PFSK-1 (cell line): ENCODE measurements at regions not wholly inside any gene's neighbourhood (a gene's known extent, or its start where the extent isn't known, plus 50 kb on each side); places are given as distances from the start of the nearest gene placed in this dataset.

Experiments
- FOXP2 ChIP-seq: optimal IDR thresholded peaks from 2 replicates; pipeline ENCODE3; 2011; ENCODE audit warnings: borderline replicate concordance, control low read depth, inconsistent platforms; ENCODE audit not compliant: insufficient read depth; ENCODE audit errors: extremely low read length, extremely low read depth
- POLR2AphosphoS5 ChIP-seq: IDR thresholded peaks from 2 replicates; pipeline ENCODE4 v1.6.1; 2012; ENCODE audit warnings: low read depth, mild to moderate bottlenecking, control low read depth, low read length, moderate library complexity
- REST ChIP-seq, 2 experiments: IDR thresholded peaks; 2 replicates each; pipeline versions ENCODE4 v1.6.1 to v1.8.0; 2011 to 2012; ENCODE audit warnings: low read depth in 2 of 2, low read length in 2 of 2, control low read depth in 1 of 2, inconsistent platforms in 1 of 2, mild to moderate bottlenecking in 1 of 2, moderate library complexity in 1 of 2; ENCODE audit not compliant: insufficient read depth in 1 of 2
- SIN3A ChIP-seq: IDR thresholded peaks from 2 replicates; pipeline ENCODE4 v1.6.1; 2012; ENCODE audit warnings: mild to moderate bottlenecking, low read length, moderate library complexity, borderline replicate concordance; ENCODE audit not compliant: insufficient read depth
- TAF1 ChIP-seq: IDR thresholded peaks from 2 replicates; pipeline ENCODE4 v1.6.1; 2012; ENCODE audit warnings: low read length, control low read depth, borderline replicate concordance; ENCODE audit not compliant: insufficient read depth

DNA sequence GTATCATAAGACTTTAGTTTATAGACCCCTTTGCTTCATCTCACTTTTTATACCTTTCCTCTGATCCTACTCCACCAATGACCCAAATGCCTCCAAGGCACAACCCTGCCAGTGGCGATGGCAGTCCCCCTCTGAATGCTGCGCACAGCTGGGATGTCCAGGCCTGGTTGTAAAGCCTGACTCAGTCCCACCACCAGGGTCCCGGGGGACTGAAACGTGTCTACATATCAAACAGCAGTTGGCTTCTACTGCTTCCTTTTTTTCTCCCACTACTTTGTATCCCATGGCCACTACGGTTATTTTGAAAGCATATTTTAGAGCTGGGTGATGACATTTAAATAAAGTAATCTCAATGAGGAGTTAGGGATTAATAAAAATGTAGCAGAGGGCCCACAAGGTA is 329.8 kb upstream of the PSMD7 start:
- TF ChIP-seq REST (IDR thresholded peaks at IDR 0.05; ENCODE audit: insufficient read depth in 1 of 2, low read depth in 2 of 2, low read length in 2 of 2) (no peak), SIN3A (no peak), TAF1 (no peak), FOXP2 (no peak), POLR2AphosphoS5 (no peak)

DNA sequence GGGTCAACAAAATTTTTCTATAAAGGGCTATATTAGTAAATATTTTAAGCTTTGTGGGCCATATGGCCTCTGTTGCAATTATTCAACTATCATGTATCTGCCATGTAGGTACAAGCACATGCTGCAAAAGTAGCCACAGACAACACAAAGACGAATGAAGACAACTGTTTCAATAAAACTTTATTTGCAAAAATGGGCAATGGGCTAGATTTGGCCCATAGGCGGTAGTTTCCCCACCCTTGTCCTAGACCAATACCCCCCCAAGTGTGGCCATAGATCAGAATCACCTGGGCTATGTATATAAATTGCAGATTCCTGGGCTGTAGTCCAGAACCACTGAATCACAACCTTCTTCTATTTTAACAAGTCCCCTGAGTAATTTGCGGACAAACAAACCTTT is 331.0 kb upstream of the PSMD7 start:
- TF ChIP-seq SIN3A (no peak), POLR2AphosphoS5 (no peak), FOXP2 (no peak), REST (IDR thresholded peaks at IDR 0.05; ENCODE audit: insufficient read depth in 1 of 2, low read depth in 2 of 2, low read length in 2 of 2) (no peak), TAF1 (no peak)

DNA sequence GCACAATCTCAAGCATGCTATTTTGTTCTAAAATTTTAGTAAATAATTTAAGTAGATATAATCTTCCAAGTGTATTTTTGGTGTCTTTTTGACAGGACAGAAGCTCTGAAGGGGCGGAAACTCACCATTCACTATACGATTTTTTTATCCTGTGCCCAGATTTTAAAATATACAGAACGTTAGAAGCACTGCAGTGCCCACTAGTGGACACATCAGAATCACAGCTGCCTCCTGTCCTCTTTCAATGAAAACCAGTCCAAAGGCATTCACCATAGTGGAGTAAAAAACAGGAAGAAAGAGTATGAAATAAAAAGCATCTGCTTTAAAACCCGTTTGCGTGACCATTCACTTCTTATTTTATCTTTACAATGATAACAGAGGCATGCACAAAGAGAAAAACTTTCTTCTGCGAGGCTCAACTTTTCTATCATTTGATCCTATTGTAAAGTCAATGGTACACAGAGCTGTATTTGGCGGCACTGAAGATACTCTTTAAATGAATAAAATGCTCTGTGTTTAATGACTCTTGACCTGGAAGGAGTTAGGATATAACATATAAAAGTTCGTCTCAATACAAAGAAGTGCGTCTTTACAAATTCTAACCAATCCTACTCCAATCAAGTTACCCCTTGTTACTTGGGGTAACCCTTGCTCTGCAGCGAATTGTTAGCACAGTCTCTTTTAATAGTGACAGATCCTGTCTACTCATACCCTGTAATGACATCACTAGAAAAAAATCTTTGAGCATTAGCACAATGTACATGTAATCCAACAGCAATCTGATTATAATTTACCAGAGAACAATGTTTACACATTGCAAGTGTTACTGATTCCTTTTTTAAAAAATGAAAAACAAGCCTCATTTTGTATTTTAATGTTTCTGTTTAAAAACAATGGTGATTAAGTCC is 339.8 kb upstream of the PSMD7 start:
- TF ChIP-seq TAF1: no peak
- TF ChIP-seq POLR2AphosphoS5: no peak
- no peak for TF ChIP-seq FOXP2
- TF ChIP-seq SIN3A: no peak
- TF ChIP-seq REST (IDR thresholded peaks at IDR 0.05; ENCODE audit: insufficient read depth in 1 of 2, low read depth in 2 of 2, low read length in 2 of 2): no peak

GRCh38 chr16:73955702-73956101 is 340.9 kb upstream of the PSMD7 start:
- TF ChIP-seq TAF1: no peak

GRCh38 chr16:73955255-73955654 is 341.4 kb upstream of the PSMD7 start:
- no peak for TF ChIP-seq REST (IDR thresholded peaks at IDR 0.05; ENCODE audit: insufficient read depth in 1 of 2, low read depth in 2 of 2, low read length in 2 of 2)
- no peak for TF ChIP-seq SIN3A
- TF ChIP-seq FOXP2: no peak
- TF ChIP-seq POLR2AphosphoS5: no peak
- no peak for TF ChIP-seq TAF1
